GM23338 (cell line): ENCODE measurements at regions not wholly inside any gene's neighbourhood (a gene's known extent, or its start where the extent isn't known, plus 50 kb on each side); places are given as distances from the start of the nearest gene placed in this dataset.

Source experiments
- ATAC-seq: fragments of 200-7000 bp; cut with Tn5 transposase; 3 replicates; pipeline ENCODE4 v1.9.1; 2020
- DNase-seq: peaks from one replicate; pipeline ENCODE4 v3.0.0-alpha.2; 2015; ENCODE audit warnings: low spot score
- H2AFZ ChIP-seq: fragments of 200-600 bp; sonication (generic); 2 replicates; pipeline ENCODE4 v1.8.0; 2016; ENCODE audit warnings: antibody characterized with exemption, mild to moderate bottlenecking, moderate library complexity
- H3F3A ChIP-seq: fragments of 200-600 bp; sonication (generic); replicated peaks from 2 replicates; pipeline ENCODE4 v1.8.0; 2017; ENCODE audit warnings: antibody characterized with exemption, mixed run types, low read depth
- H3K27ac ChIP-seq: fragments of 200-600 bp; sonication (generic); 2 replicates; pipeline ENCODE4 v1.6.1; 2016; ENCODE audit warnings: low read depth
- H3K27me3 ChIP-seq: fragments of 200-600 bp; sonication (generic); 2 replicates; pipeline ENCODE4 v1.8.0; 2016; ENCODE audit warnings: mild to moderate bottlenecking, mixed run types, moderate library complexity; ENCODE audit not compliant: insufficient read depth
- H3K36me3 ChIP-seq: fragments of 200-600 bp; sonication (generic); 2 replicates; pipeline ENCODE4 v1.8.0; 2016; ENCODE audit warnings: mild to moderate bottlenecking; ENCODE audit not compliant: insufficient read depth
- H3K4me1 ChIP-seq: fragments of 200-600 bp; sonication (generic); 2 replicates; pipeline ENCODE4 v1.8.0; 2016; ENCODE audit warnings: mild to moderate bottlenecking, moderate library complexity; ENCODE audit not compliant: insufficient read depth
- H3K4me2 ChIP-seq: fragments of 200-600 bp; sonication (generic); 2 replicates; pipeline ENCODE4 v1.7.1; 2017; ENCODE audit warnings: mixed run types
- H3K4me3 ChIP-seq: fragments of 200-600 bp; sonication (generic); 2 replicates; pipeline ENCODE4 v1.6.1; 2016; ENCODE audit warnings: mixed run types
- H3K79me2 ChIP-seq: fragments of 200-600 bp; sonication (generic); replicated peaks from 2 replicates; pipeline ENCODE4 v1.8.0; 2017; ENCODE audit warnings: mild to moderate bottlenecking; ENCODE audit not compliant: insufficient read depth
- H3K9me2 ChIP-seq: fragments of 200-600 bp; sonication (generic); 2 replicates; pipeline ENCODE4 v1.8.0; 2017; ENCODE audit not compliant: insufficient read depth
- H4K20me1 ChIP-seq: fragments of 200-600 bp; sonication (generic); replicated peaks from 2 replicates; pipeline ENCODE4 v1.8.0; 2017; ENCODE audit warnings: mild to moderate bottlenecking; ENCODE audit not compliant: insufficient read depth
- H3K27ac Mint-ChIP-seq: 2 replicates; pipeline ENCODE4 v1.8.0; 2020; ENCODE audit warnings: inconsistent platforms, mild to moderate bottlenecking, moderate library complexity, mixed read lengths
- H3K27me3 Mint-ChIP-seq: 3 replicates; pipeline ENCODE4 v1.8.0; 2022; ENCODE audit warnings: low read depth, mild to moderate bottlenecking, moderate library complexity, mixed read lengths, inconsistent platforms; ENCODE audit not compliant: insufficient read depth, poor library complexity
- H3K36me3 Mint-ChIP-seq: 3 replicates; pipeline ENCODE4 v1.8.0; 2021; ENCODE audit warnings: low read depth, mild to moderate bottlenecking, inconsistent platforms, moderate library complexity, mixed read lengths
- H3K4me1 Mint-ChIP-seq: 3 replicates; pipeline ENCODE4 v1.8.0; 2020; ENCODE audit warnings: mild to moderate bottlenecking, inconsistent platforms, mixed read lengths
- H3K4me3 Mint-ChIP-seq: 3 replicates; pipeline ENCODE4 v1.8.0; 2021; ENCODE audit warnings: moderate library complexity, mild to moderate bottlenecking, inconsistent platforms, mixed read lengths
- H3K9me3 Mint-ChIP-seq: 3 replicates; pipeline ENCODE4 v1.8.0; 2020; ENCODE audit warnings: moderate library complexity, mild to moderate bottlenecking, inconsistent platforms, mixed read lengths
- CREB1 ChIP-seq: fragments of 250-450 bp; sonication (Bioruptor Pico); IDR thresholded peaks from 2 replicates; pipeline ENCODE4 v1.5.0; 2020; ENCODE audit warnings: low read depth, mild to moderate bottlenecking, moderate library complexity
- EZH2 ChIP-seq: fragments of 200-600 bp; sonication (generic); IDR thresholded peaks from one replicate; pipeline ENCODE4 v1.8.0; 2017; ENCODE audit warnings: antibody characterized with exemption, mild to moderate bottlenecking, low read depth; ENCODE audit not compliant: unreplicated experiment
- EZH2phosphoT487 ChIP-seq: fragments of 200-600 bp; sonication (generic); IDR thresholded peaks from one replicate; pipeline ENCODE4 v1.8.1; 2018; ENCODE audit warnings: antibody characterized with exemption; ENCODE audit not compliant: unreplicated experiment
- JUNB ChIP-seq: IDR thresholded peaks from one replicate; pipeline ENCODE4 v1.6.1; 2016; ENCODE audit warnings: antibody characterized with exemption; ENCODE audit not compliant: unreplicated experiment
- NANOG ChIP-seq: IDR thresholded peaks from 2 replicates; pipeline ENCODE4 v1.6.1; 2016; ENCODE audit warnings: antibody characterized with exemption, borderline replicate concordance
- POLR2AphosphoS5 ChIP-seq: IDR thresholded peaks from 2 replicates; pipeline ENCODE4 v1.6.1; 2016; ENCODE audit warnings: antibody characterized with exemption, low read depth
- STAT1 ChIP-seq: IDR thresholded peaks from one replicate; pipeline ENCODE4 v1.6.1; 2016; ENCODE audit warnings: antibody characterized with exemption; ENCODE audit not compliant: unreplicated experiment
- ZNF114 ChIP-seq: fragments of 250-450 bp; sonication (Bioruptor Pico); IDR thresholded peaks from 2 replicates; pipeline ENCODE4 v1.5.0; 2020; ENCODE audit warnings: mild to moderate bottlenecking, moderate library complexity
- ZNF331 ChIP-seq: fragments of 250-450 bp; sonication (Bioruptor Pico); IDR thresholded peaks from 2 replicates; pipeline ENCODE4 v1.5.0; 2020; ENCODE audit warnings: low read depth, mild to moderate bottlenecking, moderate library complexity
- ZNF462 ChIP-seq: fragments of 250-450 bp; sonication (Bioruptor Pico); IDR thresholded peaks from 2 replicates; pipeline ENCODE4 v1.5.0; 2020; ENCODE audit warnings: mild to moderate bottlenecking, moderate library complexity
- TF ChIP-seq, protein P1 (sequence below): IDR thresholded peaks from 2 replicates; pipeline ENCODE4 v1.6.1; 2016; ENCODE audit warnings: antibody characterized with exemption
- TF ChIP-seq, protein P2 (sequence below): IDR thresholded peaks from one replicate; pipeline ENCODE4 v1.6.1; 2018; ENCODE audit warnings: antibody characterized with exemption; ENCODE audit not compliant: unreplicated experiment
- TF ChIP-seq, protein P3 (sequence below), 2 experiments: fragments of 200-600 bp in 1 of 2; sonication (generic) in 1 of 2; conservative IDR thresholded peaks; 2 replicates each; pipeline versions ENCODE4 v1.5.1 to v1.6.1; 2016 to 2017; ENCODE audit warnings: antibody characterized with exemption in 2 of 2, low read depth in 2 of 2, mild to moderate bottlenecking in 2 of 2, moderate library complexity in 1 of 2

DNA sequence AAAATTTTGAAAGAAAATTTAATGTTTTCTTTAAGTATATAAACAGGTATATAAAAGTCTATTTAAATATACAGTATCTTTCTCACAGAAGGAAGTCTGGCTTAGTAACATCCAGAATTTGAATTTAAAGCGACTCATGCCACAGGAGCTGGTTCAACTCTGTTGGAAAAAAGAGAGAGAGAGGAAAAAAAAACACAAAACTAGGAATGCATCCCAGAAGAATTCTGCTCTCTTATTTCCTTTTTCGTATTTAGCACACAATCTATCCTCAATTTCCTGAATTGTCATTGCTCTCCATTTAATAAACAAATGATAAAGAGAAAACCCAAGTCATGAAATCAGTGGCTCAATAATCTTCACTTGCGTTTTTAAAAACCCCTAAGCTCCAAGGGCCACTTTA, 107.5 kb upstream of the SCAF8 start:
- H3K79me2 ChIP-seq, result no peaks in the 10 kb centered on the region
- no peaks in the 10 kb centered on the region for H3K4me1 ChIP-seq
- no peak overlapping the region for H3K4me2 ChIP-seq
- DNase-seq (no peak), ATAC-seq (no peak)
- Mint-ChIP-seq H3K9me3 (no peaks in the 10 kb centered on the region), H3K4me3 (no peak overlapping the region), H3K27me3 (peaks cover 3% of the 10 kb centered on the region), H3K27ac (no peak overlapping the region), H3K36me3 (no peaks in the 10 kb centered on the region), H3K4me1 (no peaks in the 10 kb centered on the region)
- H3K27me3 ChIP-seq, result no peaks in the 10 kb centered on the region
- H3K4me3 ChIP-seq, result no peak overlapping the region
- no peaks in the 10 kb centered on the region for H4K20me1 ChIP-seq
- no peak for TF ChIP-seq STAT1
- TF ChIP-seq EZH2, result no peak
- no peak for TF ChIP-seq ZNF331 (CRISPR knock-in tag)
- no peak for TF ChIP-seq NANOG
- no peak for TF ChIP-seq ZNF114 (CRISPR knock-in tag)
- TF ChIP-seq CREB1 (CRISPR knock-in tag), result no peak
- TF ChIP-seq, protein P1, sequence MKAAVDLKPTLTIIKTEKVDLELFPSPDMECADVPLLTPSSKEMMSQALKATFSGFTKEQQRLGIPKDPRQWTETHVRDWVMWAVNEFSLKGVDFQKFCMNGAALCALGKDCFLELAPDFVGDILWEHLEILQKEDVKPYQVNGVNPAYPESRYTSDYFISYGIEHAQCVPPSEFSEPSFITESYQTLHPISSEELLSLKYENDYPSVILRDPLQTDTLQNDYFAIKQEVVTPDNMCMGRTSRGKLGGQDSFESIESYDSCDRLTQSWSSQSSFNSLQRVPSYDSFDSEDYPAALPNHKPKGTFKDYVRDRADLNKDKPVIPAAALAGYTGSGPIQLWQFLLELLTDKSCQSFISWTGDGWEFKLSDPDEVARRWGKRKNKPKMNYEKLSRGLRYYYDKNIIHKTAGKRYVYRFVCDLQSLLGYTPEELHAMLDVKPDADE, result no peak
- TF ChIP-seq, protein P2, sequence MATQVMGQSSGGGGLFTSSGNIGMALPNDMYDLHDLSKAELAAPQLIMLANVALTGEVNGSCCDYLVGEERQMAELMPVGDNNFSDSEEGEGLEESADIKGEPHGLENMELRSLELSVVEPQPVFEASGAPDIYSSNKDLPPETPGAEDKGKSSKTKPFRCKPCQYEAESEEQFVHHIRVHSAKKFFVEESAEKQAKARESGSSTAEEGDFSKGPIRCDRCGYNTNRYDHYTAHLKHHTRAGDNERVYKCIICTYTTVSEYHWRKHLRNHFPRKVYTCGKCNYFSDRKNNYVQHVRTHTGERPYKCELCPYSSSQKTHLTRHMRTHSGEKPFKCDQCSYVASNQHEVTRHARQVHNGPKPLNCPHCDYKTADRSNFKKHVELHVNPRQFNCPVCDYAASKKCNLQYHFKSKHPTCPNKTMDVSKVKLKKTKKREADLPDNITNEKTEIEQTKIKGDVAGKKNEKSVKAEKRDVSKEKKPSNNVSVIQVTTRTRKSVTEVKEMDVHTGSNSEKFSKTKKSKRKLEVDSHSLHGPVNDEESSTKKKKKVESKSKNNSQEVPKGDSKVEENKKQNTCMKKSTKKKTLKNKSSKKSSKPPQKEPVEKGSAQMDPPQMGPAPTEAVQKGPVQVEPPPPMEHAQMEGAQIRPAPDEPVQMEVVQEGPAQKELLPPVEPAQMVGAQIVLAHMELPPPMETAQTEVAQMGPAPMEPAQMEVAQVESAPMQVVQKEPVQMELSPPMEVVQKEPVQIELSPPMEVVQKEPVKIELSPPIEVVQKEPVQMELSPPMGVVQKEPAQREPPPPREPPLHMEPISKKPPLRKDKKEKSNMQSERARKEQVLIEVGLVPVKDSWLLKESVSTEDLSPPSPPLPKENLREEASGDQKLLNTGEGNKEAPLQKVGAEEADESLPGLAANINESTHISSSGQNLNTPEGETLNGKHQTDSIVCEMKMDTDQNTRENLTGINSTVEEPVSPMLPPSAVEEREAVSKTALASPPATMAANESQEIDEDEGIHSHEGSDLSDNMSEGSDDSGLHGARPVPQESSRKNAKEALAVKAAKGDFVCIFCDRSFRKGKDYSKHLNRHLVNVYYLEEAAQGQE, result no peak
- no peak for TF ChIP-seq EZH2phosphoT487
- TF ChIP-seq POLR2AphosphoS5, result no peak
- TF ChIP-seq, protein P3, sequence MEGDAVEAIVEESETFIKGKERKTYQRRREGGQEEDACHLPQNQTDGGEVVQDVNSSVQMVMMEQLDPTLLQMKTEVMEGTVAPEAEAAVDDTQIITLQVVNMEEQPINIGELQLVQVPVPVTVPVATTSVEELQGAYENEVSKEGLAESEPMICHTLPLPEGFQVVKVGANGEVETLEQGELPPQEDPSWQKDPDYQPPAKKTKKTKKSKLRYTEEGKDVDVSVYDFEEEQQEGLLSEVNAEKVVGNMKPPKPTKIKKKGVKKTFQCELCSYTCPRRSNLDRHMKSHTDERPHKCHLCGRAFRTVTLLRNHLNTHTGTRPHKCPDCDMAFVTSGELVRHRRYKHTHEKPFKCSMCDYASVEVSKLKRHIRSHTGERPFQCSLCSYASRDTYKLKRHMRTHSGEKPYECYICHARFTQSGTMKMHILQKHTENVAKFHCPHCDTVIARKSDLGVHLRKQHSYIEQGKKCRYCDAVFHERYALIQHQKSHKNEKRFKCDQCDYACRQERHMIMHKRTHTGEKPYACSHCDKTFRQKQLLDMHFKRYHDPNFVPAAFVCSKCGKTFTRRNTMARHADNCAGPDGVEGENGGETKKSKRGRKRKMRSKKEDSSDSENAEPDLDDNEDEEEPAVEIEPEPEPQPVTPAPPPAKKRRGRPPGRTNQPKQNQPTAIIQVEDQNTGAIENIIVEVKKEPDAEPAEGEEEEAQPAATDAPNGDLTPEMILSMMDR (conservative IDR thresholded peaks at IDR 0.05; ENCODE audit: low read depth in 2 of 2), result no peak
- no peak for TF ChIP-seq JUNB
- TF ChIP-seq ZNF462, result no peak
- no peak overlapping the region for H3K27ac ChIP-seq
- no peaks in the 10 kb centered on the region for H3K36me3 ChIP-seq
- H3K9me2 ChIP-seq, result no peaks in the 10 kb centered on the region
- H2AFZ ChIP-seq, result no peak overlapping the region
- H3F3A ChIP-seq, result no peaks in the 10 kb centered on the region
